ENCODE measurements at regions not wholly inside any gene's neighbourhood (a gene's known extent, or its start where the extent isn't known, plus 50 kb on each side); places are given as distances from the start of the nearest gene placed in this dataset.

GRCh38 chr1:4336507-4336906 lies 317.9 kb upstream of the AJAP1 start:
- ATAC-seq (ENCODE audit: poor library complexity) (no peak), DNase-seq (no peak)
- intact Hi-C loops (cut with DNase I), result no loop called here

GRCh38 chr1:4341421-4341820 lies 313.0 kb upstream of the AJAP1 start:
- intact Hi-C loops (cut with DNase I), result no loop called here
- ATAC-seq (ENCODE audit: poor library complexity), result no peak
- DNase-seq, result no peak

- DNase-seq (no peak), ATAC-seq (ENCODE audit: poor library complexity) (no peak)
- intact Hi-C loops (cut with DNase I), result no loop called here
These were observed 310.2 kb upstream of the AJAP1 start for GRCh38 chr1:4344065-4344732.

GRCh38 chr1:4345094-4345493 lies 309.3 kb upstream of the AJAP1 start:
- intact Hi-C loops (cut with DNase I), result no loop called here
- ATAC-seq (ENCODE audit: poor library complexity) (no peak), DNase-seq (no peak)

- ATAC-seq (ENCODE audit: poor library complexity) (no peak), DNase-seq (no peak)
- intact Hi-C loops (cut with DNase I), result no loop called here
These were observed 308.3 kb upstream of the AJAP1 start for GRCh38 chr1:4346131-4346530.

GRCh38 chr1:4351453-4351852 lies 303.0 kb upstream of the AJAP1 start:
- ATAC-seq (ENCODE audit: poor library complexity), result no peak
- intact Hi-C loops (cut with DNase I), result no loop called here
- no peak for DNase-seq

- no peak for DNase-seq
- ATAC-seq (ENCODE audit: poor library complexity), result no peak
- intact Hi-C loops (cut with DNase I), result no loop called here
These were observed 301.1 kb upstream of the AJAP1 start for GRCh38 chr1:4353090-4353856.

- DNase-seq (no peak), ATAC-seq (ENCODE audit: poor library complexity) (no peak)
- intact Hi-C loops (cut with DNase I), result no loop called here
These were observed 298.6 kb upstream of the AJAP1 start for GRCh38 chr1:4355839-4356238.

GRCh38 chr1:4362314-4363044 lies 291.9 kb upstream of the AJAP1 start:
- intact Hi-C loops (cut with DNase I), result no loop called here
- DNase-seq, result no peak
- ATAC-seq (ENCODE audit: poor library complexity), result no peak

- intact Hi-C loops (cut with DNase I), result no loop called here
- no peak for DNase-seq
- no peak for ATAC-seq (ENCODE audit: poor library complexity)
These were observed 288.3 kb upstream of the AJAP1 start for GRCh38 chr1:4366091-4366490.

- ATAC-seq (ENCODE audit: poor library complexity) (no peak), DNase-seq (no peak)
- intact Hi-C loops (cut with DNase I), result no loop called here
These were observed 287.1 kb upstream of the AJAP1 start for GRCh38 chr1:4367230-4367777.

- DNase-seq (no peak), ATAC-seq (ENCODE audit: poor library complexity) (no peak)
- intact Hi-C loops (cut with DNase I), result no loop called here
These were observed 285.1 kb upstream of the AJAP1 start for GRCh38 chr1:4369335-4369734.

GRCh38 chr1:4371849-4372248 lies 282.6 kb upstream of the AJAP1 start:
- intact Hi-C loops (cut with DNase I), result no loop called here

GRCh38 chr1:4375812-4376211 lies 278.6 kb upstream of the AJAP1 start:
- intact Hi-C loops (cut with DNase I), result no loop called here
- DNase-seq (no peak), ATAC-seq (ENCODE audit: poor library complexity) (no peak)

More at GRCh38 chr1:4371849-4372248, 282.6 kb upstream of the AJAP1 start:
- ATAC-seq (ENCODE audit: poor library complexity) (no peak), DNase-seq (no peak)

GRCh38 chr1:4379451-4380175 lies 274.8 kb upstream of the AJAP1 start:
- intact Hi-C loops (cut with DNase I), result no loop called here
- ATAC-seq (ENCODE audit: poor library complexity) (peak; percentile 48), DNase-seq (no peak)

- intact Hi-C loops (cut with DNase I), result no loop called here
- no peak for ATAC-seq (ENCODE audit: poor library complexity)
These were observed 273.7 kb upstream of the AJAP1 start for GRCh38 chr1:4380564-4381168.

GRCh38 chr1:4393191-4393590 lies 261.2 kb upstream of the AJAP1 start:
- DNase-seq, result no peak
- no peak for ATAC-seq (ENCODE audit: poor library complexity)
- intact Hi-C loops (cut with DNase I), result no loop called here

More at GRCh38 chr1:4380564-4381168, 273.7 kb upstream of the AJAP1 start:
- DNase-seq, result no peak

GRCh38 chr1:4394366-4394765 lies 260.0 kb upstream of the AJAP1 start:
- intact Hi-C loops (cut with DNase I), result no loop called here
- ATAC-seq (ENCODE audit: poor library complexity), result no peak

GRCh38 chr1:4395158-4395557 lies 259.3 kb upstream of the AJAP1 start:
- no peak for DNase-seq
- intact Hi-C loops (cut with DNase I), result no loop called here
- no peak for ATAC-seq (ENCODE audit: poor library complexity)

More at GRCh38 chr1:4394366-4394765, 260.0 kb upstream of the AJAP1 start:
- no peak for DNase-seq
